H9 (cell line): ENCODE measurements at regions not wholly inside any gene's neighbourhood (a gene's known extent, or its start where the extent isn't known, plus 50 kb on each side); places are given as distances from the start of the nearest gene placed in this dataset.

Experiments
- DNase-seq: peaks from one replicate; pipeline ENCODE4 v3.0.0-alpha.2; 2017
- H2AFZ ChIP-seq: one replicate; pipeline ENCODE4 v1.6.1; 2013; ENCODE audit warnings: mild to moderate bottlenecking, low read length, control low read depth, moderate library complexity
- H2AK5ac ChIP-seq: 2 replicates; pipeline ENCODE4 v1.6.1; 2013; ENCODE audit warnings: low read length, control low read depth, mixed read lengths; ENCODE audit not compliant: insufficient read length
- H2BK120ac ChIP-seq: one replicate; pipeline ENCODE4 v1.6.1; 2013; ENCODE audit warnings: low read depth, mild to moderate bottlenecking, low read length, control low read depth, inconsistent platforms; ENCODE audit not compliant: poor library complexity, severe bottlenecking
- H2BK12ac ChIP-seq: 2 replicates; pipeline ENCODE4 v1.6.1; 2013; ENCODE audit warnings: low read length, control low read depth, mixed read lengths, low read depth; ENCODE audit not compliant: insufficient read length
- H2BK15ac ChIP-seq: 2 replicates; pipeline ENCODE4 v1.6.1; 2013; ENCODE audit warnings: low read depth, low read length, control low read depth
- H2BK20ac ChIP-seq: one replicate; pipeline ENCODE4 v1.6.1; 2013; ENCODE audit warnings: low read depth, mild to moderate bottlenecking, low read length, control low read depth, inconsistent platforms; ENCODE audit not compliant: poor library complexity, severe bottlenecking
- H2BK5ac ChIP-seq: 2 replicates; pipeline ENCODE4 v1.6.1; 2013; ENCODE audit warnings: low read length, control low read depth, mixed read lengths; ENCODE audit not compliant: insufficient read length
- H3K14ac ChIP-seq: 2 replicates; pipeline ENCODE4 v1.6.1; 2013; ENCODE audit warnings: low read length, control low read depth; ENCODE audit not compliant: insufficient read depth
- H3K18ac ChIP-seq: 2 replicates; pipeline ENCODE4 v1.6.1; 2013; ENCODE audit warnings: low read depth, mild to moderate bottlenecking, mixed read lengths, low read length, control low read depth; ENCODE audit not compliant: insufficient read length
- H3K23ac ChIP-seq: 2 replicates; pipeline ENCODE4 v1.6.1; 2013; ENCODE audit warnings: low read length, control low read depth, mixed read lengths, low read depth; ENCODE audit not compliant: insufficient read length
- H3K23me2 ChIP-seq: 2 replicates; pipeline ENCODE4 v1.6.1; 2013; ENCODE audit warnings: low read depth, mild to moderate bottlenecking, mixed read lengths, low read length, control low read depth; ENCODE audit not compliant: insufficient read length, poor library complexity, severe bottlenecking
- H3K27ac ChIP-seq: 2 replicates; pipeline ENCODE4 v1.5.1; 2013; ENCODE audit warnings: low read length, control low read depth, mixed read lengths, low read depth; ENCODE audit not compliant: insufficient read length
- H3K27me3 ChIP-seq: 2 replicates; pipeline ENCODE4 v1.6.1; 2013; ENCODE audit warnings: low read length, control low read depth, inconsistent platforms; ENCODE audit not compliant: insufficient read depth
- H3K4ac ChIP-seq: 2 replicates; pipeline ENCODE4 v1.6.1; 2013; ENCODE audit warnings: low read depth, mild to moderate bottlenecking, control low read depth, inconsistent platforms, low read length, moderate library complexity
- H3K4me1 ChIP-seq: 2 replicates; pipeline ENCODE4 v1.6.1; 2013; ENCODE audit warnings: low read length, control low read depth, inconsistent platforms; ENCODE audit not compliant: insufficient read depth
- H3K4me2 ChIP-seq: 2 replicates; pipeline ENCODE4 v1.6.1; 2013; ENCODE audit warnings: low read length, control low read depth, mixed read lengths; ENCODE audit not compliant: insufficient read length, insufficient read depth
- H3K56ac ChIP-seq: 2 replicates; pipeline ENCODE4 v1.6.1; 2013; ENCODE audit warnings: low read depth, mild to moderate bottlenecking, mixed read lengths, low read length, control low read depth; ENCODE audit not compliant: insufficient read length
- H3K79me1 ChIP-seq: 2 replicates; pipeline ENCODE4 v1.6.1; 2013; ENCODE audit warnings: low read depth, mild to moderate bottlenecking, moderate library complexity, low read length, control low read depth, inconsistent platforms; ENCODE audit not compliant: insufficient read depth, poor library complexity, severe bottlenecking
- H3K79me2 ChIP-seq: 2 replicates; pipeline ENCODE4 v1.6.1; 2013; ENCODE audit warnings: low read length, control low read depth, inconsistent platforms; ENCODE audit not compliant: insufficient read depth
- H3K9ac ChIP-seq: 2 replicates; pipeline ENCODE4 v1.6.1; 2013; ENCODE audit warnings: low read length, control low read depth, mixed read lengths; ENCODE audit not compliant: insufficient read length; ENCODE audit errors: extremely low read depth
- H3K9me3 ChIP-seq: one replicate; pipeline ENCODE4 v1.6.1; 2013; ENCODE audit warnings: low read depth, low read length, inconsistent platforms; ENCODE audit not compliant: control insufficient read depth
- H3T11ph ChIP-seq: one replicate; pipeline ENCODE4 v1.6.1; 2013; ENCODE audit warnings: mild to moderate bottlenecking, low read length, control low read depth, inconsistent platforms
- H4K20me1 ChIP-seq: one replicate; pipeline ENCODE4 v1.6.1; 2013; ENCODE audit not compliant: control insufficient read depth, insufficient read length, insufficient read depth
- H4K5ac ChIP-seq: 2 replicates; pipeline ENCODE4 v1.6.1; 2013; ENCODE audit warnings: low read depth, mild to moderate bottlenecking, mixed read lengths, low read length, control low read depth; ENCODE audit not compliant: insufficient read length
- H4K8ac ChIP-seq: replicated peaks from 2 replicates; pipeline ENCODE4 v1.6.1; 2013; ENCODE audit warnings: low read length, control low read depth, mixed read lengths, low read depth; ENCODE audit not compliant: insufficient read length
- H4K91ac ChIP-seq: 2 replicates; pipeline ENCODE4 v1.6.1; 2013; ENCODE audit warnings: low read depth, mild to moderate bottlenecking, moderate library complexity, mixed read lengths, low read length, control low read depth; ENCODE audit not compliant: insufficient read length
- H3K27ac Mint-ChIP-seq, 3 experiments: 2 replicates in 2 of 3; 3 replicates in 1 of 3; pipeline ENCODE4 v1.8.0; 2020 to 2021; ENCODE audit warnings: mixed read lengths in 3 of 3, mild to moderate bottlenecking in 1 of 3, moderate library complexity in 1 of 3
- H3K27me3 Mint-ChIP-seq: 2 replicates; pipeline ENCODE4 v1.8.0; 2021; ENCODE audit warnings: low read depth, mild to moderate bottlenecking, moderate library complexity, mixed read lengths
- H3K36me3 Mint-ChIP-seq, 3 experiments: 2 replicates in 2 of 3; 3 replicates in 1 of 3; pipeline ENCODE4 v1.8.0; 2020 to 2021; ENCODE audit warnings: low read depth in 3 of 3, mixed read lengths in 3 of 3; ENCODE audit not compliant: insufficient read depth in 1 of 3
- H3K4me1 Mint-ChIP-seq, 2 experiments: 2 replicates each; pipeline ENCODE4 v1.8.0; 2020; ENCODE audit warnings: mixed read lengths in 2 of 2
- H3K4me3 Mint-ChIP-seq, 2 experiments: 2 replicates in 1 of 2; 3 replicates in 1 of 2; pipeline ENCODE4 v1.8.0; 2020 to 2021; ENCODE audit warnings: mild to moderate bottlenecking in 2 of 2, mixed read lengths in 2 of 2, moderate library complexity in 1 of 2
- H3K9me3 Mint-ChIP-seq, 2 experiments: 2 replicates in 1 of 2; 3 replicates in 1 of 2; pipeline ENCODE4 v1.8.0; 2020; ENCODE audit warnings: mild to moderate bottlenecking in 2 of 2, mixed read lengths in 2 of 2, moderate library complexity in 1 of 2
- CTCF ChIP-seq: fragments of 200-600 bp; sonication (generic); conservative IDR thresholded peaks from 3 replicates; pipeline ENCODE4 v1.8.0; 2021; ENCODE audit warnings: antibody characterized with exemption, mild to moderate bottlenecking
- WGBS: extraction: QIAGEN DNeasy Blood & Tissue Kit; methylation state at CpG from one replicate; pipeline ENCODE4 v1.1.7; 2013; ENCODE audit warnings: missing lambda C conversion rate, low lambda C conversion rate, mixed read lengths; ENCODE audit not compliant: insufficient read length; ENCODE audit errors: extremely low coverage; 5-methylcytosine and 5-hydroxymethylcytosine counted together

- Histone ChIP-seq H4K8ac (no peak overlapping the region), H3K4me2 (no peak overlapping the region), H3K18ac (no peak overlapping the region), H2AFZ (no peak overlapping the region), H3K9ac (no peak overlapping the region), H3K56ac (no peak overlapping the region), H3K27me3 (no peaks in the 10 kb centered on the region), H2BK15ac (no peak overlapping the region), H4K5ac (no peak overlapping the region), H4K20me1 (no peaks in the 10 kb centered on the region), H3K79me2 (no peaks in the 10 kb centered on the region), H3K4me1 (no peaks in the 10 kb centered on the region), H4K91ac (no peak overlapping the region), H2BK5ac (no peak overlapping the region), H3T11ph (no peak overlapping the region), H2AK5ac (no peak overlapping the region), H3K23me2 (no peaks in the 10 kb centered on the region), H3K79me1 (no peaks in the 10 kb centered on the region), H3K9me3 (no peaks in the 10 kb centered on the region), H2BK120ac (no peak overlapping the region), H3K23ac (no peak overlapping the region), H3K27ac (no peak overlapping the region), H3K4ac (no peak overlapping the region), H3K14ac (no peak overlapping the region), H2BK20ac (no peak overlapping the region), H2BK12ac (no peak overlapping the region)
- Mint-ChIP-seq H3K27me3 (no peaks in the 10 kb centered on the region), H3K36me3 (no peaks in the 10 kb centered on the region), H3K4me3 (no peak overlapping the region), H3K4me1 (no peaks in the 10 kb centered on the region; a peak in 1 of 4 replicates), H3K9me3 (peaks cover 0 to 3% of the 10 kb centered on the region in 2 experiments; a peak in 2 of 5 replicates), H3K27ac (no peak overlapping the region)
- no peak for DNase-seq
- WGBS: no CpG with 5 or more reads among the region's 6 CpGs
- peak; percentile 45; the same call in 2 of the 3 replicates for TF ChIP-seq CTCF
Observed at GRCh38 chr1:98260839-98261238, 340.0 kb upstream of the DPYD start.
